ENCODE measurements at regions not wholly inside any gene's neighbourhood (a gene's known extent, or its start where the extent isn't known, plus 50 kb on each side); places are given as distances from the start of the nearest gene placed in this dataset.
"Not testable (repeated sequence)": the region's sequence is repeated elsewhere in the genome, so short reads cannot be mapped to it uniquely, and the experiment has no call there.

- no peak for TF ChIP-seq CTCF (IDR thresholded peaks at IDR 0.05; ENCODE audit: extremely low read depth, insufficient read depth, missing control alignments)
- in situ Hi-C loops (cut with MboI; ENCODE audit: low pct_unique_long_range_greater_than_20kb, low sequenced_read_pairs, unreplicated experiment), result no loop called here
- DNase-seq (ENCODE audit: low spot score), result no peak
Measured at GRCh38 chr11:79503028-79503427, 62.2 kb upstream of the TENM4 start.

- in situ Hi-C loops (cut with MboI; ENCODE audit: low pct_unique_long_range_greater_than_20kb, low sequenced_read_pairs, unreplicated experiment), result no loop called here
- no peak for DNase-seq (ENCODE audit: low spot score)
- TF ChIP-seq CTCF (IDR thresholded peaks at IDR 0.05; ENCODE audit: extremely low read depth, insufficient read depth, missing control alignments), result no peak
Measured at GRCh38 chr11:79501707-79502106, 60.9 kb upstream of the TENM4 start.

GRCh38 chr11:79499929-79500328 lies 59.1 kb upstream of the TENM4 start:
- DNase-seq (ENCODE audit: low spot score); in situ Hi-C loops (cut with MboI; ENCODE audit: low pct_unique_long_range_greater_than_20kb, low sequenced_read_pairs, unreplicated experiment): not testable (repeated sequence)

- in situ Hi-C loops (cut with MboI; ENCODE audit: low pct_unique_long_range_greater_than_20kb, low sequenced_read_pairs, unreplicated experiment), result no loop called here
- no peak for TF ChIP-seq CTCF (IDR thresholded peaks at IDR 0.05; ENCODE audit: extremely low read depth, insufficient read depth, missing control alignments)
- no peak for DNase-seq (ENCODE audit: low spot score)
Measured at GRCh38 chr11:79498667-79499066, 57.8 kb upstream of the TENM4 start.

GRCh38 chr11:79493555-79494171 lies 52.8 kb upstream of the TENM4 start:
- TF ChIP-seq CTCF (IDR thresholded peaks at IDR 0.05; ENCODE audit: extremely low read depth, insufficient read depth, missing control alignments), result peak; percentile 95
- in situ Hi-C loops (cut with MboI; ENCODE audit: low pct_unique_long_range_greater_than_20kb, low sequenced_read_pairs, unreplicated experiment), result no loop called here
- peak; percentile 81 for DNase-seq (ENCODE audit: low spot score)

GRCh38 chr11:79492008-79492407 lies 51.2 kb upstream of the TENM4 start:
- in situ Hi-C loops (cut with MboI; ENCODE audit: low pct_unique_long_range_greater_than_20kb, low sequenced_read_pairs, unreplicated experiment), result no loop called here
- no peak for DNase-seq (ENCODE audit: low spot score)
- TF ChIP-seq CTCF (IDR thresholded peaks at IDR 0.05; ENCODE audit: extremely low read depth, insufficient read depth, missing control alignments), result no peak

All from GM13977 (cell line).